Peyer's patch (tissue), 4 donors: ENCODE measurements at regions not wholly inside any gene's neighbourhood (a gene's known extent, or its start where the extent isn't known, plus 50 kb on each side); places are given as distances from the start of the nearest gene placed in this dataset.

Source experiments
- DNase-seq, 3 donors: peaks; one replicate each; pipeline ENCODE4 v3.0.0-alpha.2; 2017 to 2019
- H3K27ac ChIP-seq, 4 donors: fragments of 200-600 bp; sonication (generic); one replicate each; pipeline ENCODE4 v1.5.1; 2016 to 2019
- H3K27me3 ChIP-seq, 2 donors: fragments of 200-600 bp; sonication (generic); one replicate each; pipeline ENCODE4 v1.5.1; 2019
- H3K36me3 ChIP-seq, 3 donors: fragments of 200-600 bp; sonication (generic); one replicate each; pipeline ENCODE4 v1.5.1; 2016 to 2019
- H3K4me1 ChIP-seq, 4 donors: fragments of 200-600 bp; sonication (generic); one replicate each; pipeline ENCODE4 v1.5.1; 2016 to 2019
- H3K4me3 ChIP-seq, 4 donors: fragments of 200-600 bp; sonication (generic); 1 replicate in 3 of 4; 2 replicates in 1 of 4; pipeline ENCODE4 v1.5.1; 2016 to 2019; ENCODE audit warnings: mild to moderate bottlenecking in 1 of 4
- H3K9me3 ChIP-seq, 4 donors: fragments of 200-600 bp; sonication (generic); one replicate each; pipeline ENCODE4 v1.5.1; 2016 to 2019; ENCODE audit warnings: mild to moderate bottlenecking in 1 of 4
- CTCF ChIP-seq, 6 experiments: fragments of 450-650 bp in 4 of 6; fragments of 200-600 bp in 2 of 6; sonication (generic) in 1 of 6; IDR thresholded peaks; one replicate each; pipeline ENCODE4 v1.5.1; 2017 to 2019; ENCODE audit warnings: antibody characterized with exemption in 6 of 6, mild to moderate bottlenecking in 3 of 6, moderate library complexity in 1 of 6
- POLR2A ChIP-seq, 2 donors: fragments of 450-650 bp; IDR thresholded peaks; one replicate each; pipeline ENCODE4 v1.5.1; 2017; ENCODE audit warnings: antibody characterized with exemption in 2 of 2, mild to moderate bottlenecking in 2 of 2, moderate library complexity in 2 of 2

GRCh38 chr5:171649075-171649401, 136.6 kb upstream of the SMIM23 start:
- no peaks in the 10 kb centered on the region for H3K27me3 ChIP-seq
- H3K36me3 ChIP-seq = no peaks in the 10 kb centered on the region
- no peak for DNase-seq
- TF ChIP-seq POLR2A (IDR thresholded peaks at IDR 0.05) (no peak), CTCF (IDR thresholded peaks at IDR 0.05) (no peak)
- H3K4me3 ChIP-seq = no peak overlapping the region
- H3K9me3 ChIP-seq = no peaks in the 10 kb centered on the region
- H3K4me1 ChIP-seq = no peaks in the 10 kb centered on the region
- H3K27ac ChIP-seq = no peak overlapping the region

- DNase-seq = no peak
- H3K27me3 ChIP-seq = no peaks in the 10 kb centered on the region
- TF ChIP-seq POLR2A (IDR thresholded peaks at IDR 0.05) = no peak
- no peak for TF ChIP-seq CTCF (IDR thresholded peaks at IDR 0.05)
These were observed 135.0 kb upstream of the SMIM23 start for GRCh38 chr5:171650597-171650996.

GRCh38 chr5:171651102-171651501, 134.5 kb upstream of the SMIM23 start:
- H3K27ac ChIP-seq = no peak overlapping the region
- no peaks in the 10 kb centered on the region for H3K4me1 ChIP-seq
- H3K36me3 ChIP-seq = no peaks in the 10 kb centered on the region
- DNase-seq = no peak
- H3K4me3 ChIP-seq = no peak overlapping the region
- TF ChIP-seq POLR2A (IDR thresholded peaks at IDR 0.05) (no peak), CTCF (IDR thresholded peaks at IDR 0.05) (no peak)
- H3K27me3 ChIP-seq = peaks cover 0 to 4% of the 10 kb centered on the region in 2 donors
- no peaks in the 10 kb centered on the region for H3K9me3 ChIP-seq

More at GRCh38 chr5:171650597-171650996, 135.0 kb upstream of the SMIM23 start:
- H3K9me3 ChIP-seq = no peaks in the 10 kb centered on the region
- H3K27ac ChIP-seq = no peak overlapping the region
- no peak overlapping the region for H3K4me3 ChIP-seq
- H3K36me3 ChIP-seq = no peaks in the 10 kb centered on the region
- H3K4me1 ChIP-seq = no peaks in the 10 kb centered on the region

GRCh38 chr5:171654881-171655280, 130.7 kb upstream of the SMIM23 start:
- Histone ChIP-seq H3K9me3 (no peaks in the 10 kb centered on the region), H3K4me1 (no peaks in the 10 kb centered on the region), H3K27ac (no peak overlapping the region), H3K27me3 (peaks cover 0 to 4% of the 10 kb centered on the region in 2 donors), H3K36me3 (no peaks in the 10 kb centered on the region), H3K4me3 (no peak overlapping the region)
- no peak for DNase-seq
- TF ChIP-seq CTCF (IDR thresholded peaks at IDR 0.05) (no peak), POLR2A (IDR thresholded peaks at IDR 0.05) (no peak)

- H3K4me3 ChIP-seq = no peak overlapping the region
- no peaks in the 10 kb centered on the region for H3K9me3 ChIP-seq
- TF ChIP-seq CTCF (IDR thresholded peaks at IDR 0.05) (no peak), POLR2A (IDR thresholded peaks at IDR 0.05) (no peak)
- H3K4me1 ChIP-seq = no peaks in the 10 kb centered on the region
- H3K27me3 ChIP-seq = peaks cover 0 to 4% of the 10 kb centered on the region in 2 donors
- DNase-seq = no peak
- H3K27ac ChIP-seq = no peak overlapping the region
- H3K36me3 ChIP-seq = no peaks in the 10 kb centered on the region
These were observed 128.1 kb upstream of the SMIM23 start for GRCh38 chr5:171657473-171657872.

GRCh38 chr5:171659896-171660295, 125.7 kb upstream of the SMIM23 start:
- TF ChIP-seq CTCF (IDR thresholded peaks at IDR 0.05) (no peak), POLR2A (IDR thresholded peaks at IDR 0.05) (no peak)
- no peak for DNase-seq
- Histone ChIP-seq H3K4me3 (no peak overlapping the region), H3K27ac (no peak overlapping the region), H3K27me3 (peaks cover 0 to 4% of the 10 kb centered on the region in 2 donors), H3K36me3 (no peaks in the 10 kb centered on the region), H3K4me1 (no peaks in the 10 kb centered on the region), H3K9me3 (no peaks in the 10 kb centered on the region)
